Uterus (tissue), 2 donors: ENCODE measurements at regions not wholly inside any gene's neighbourhood (a gene's known extent, or its start where the extent isn't known, plus 50 kb on each side); places are given as distances from the start of the nearest gene placed in this dataset.
A peak's percentile ranks its signal among the peaks of the same experiment; 100 is the strongest.

Experiments used
- CTCF ChIP-seq, 4 experiments: fragments of 200-600 bp in 2 of 4; fragments of 450-650 bp in 2 of 4; sonication (generic) in 2 of 4; IDR thresholded peaks; one replicate each; pipeline ENCODE4 v1.5.1; 2016 to 2019; ENCODE audit warnings: antibody characterized with exemption in 4 of 4, mild to moderate bottlenecking in 2 of 4, moderate library complexity in 1 of 4
- POLR2A ChIP-seq, 2 donors: fragments of 450-650 bp; IDR thresholded peaks; one replicate each; pipeline ENCODE4 v1.6.1; 2016; ENCODE audit warnings: antibody characterized with exemption in 2 of 2, mild to moderate bottlenecking in 1 of 2, moderate library complexity in 1 of 2

GRCh38 chr10:9331583-9332008, 1277.1 kb downstream of the GATA3 start:
- TF ChIP-seq POLR2A (IDR thresholded peaks at IDR 0.05), result no peak
- TF ChIP-seq CTCF (IDR thresholded peaks at IDR 0.05), result peak; percentile 56 to 84 (median 66)
